Prostate gland (tissue), 2 donors: ENCODE measurements at regions not wholly inside any gene's neighbourhood (a gene's known extent, or its start where the extent isn't known, plus 50 kb on each side); places are given as distances from the start of the nearest gene placed in this dataset.

Experiments
- DNase-seq: peaks from one replicate; pipeline ENCODE4 v3.0.0-alpha.2; 2019; ENCODE audit warnings: low spot score
- H3K27ac ChIP-seq, 2 donors: fragments of 200-600 bp; sonication (generic); 2 replicates each; pipeline ENCODE4 v1.5.1; 2017 to 2019
- H3K27me3 ChIP-seq: fragments of 200-600 bp; sonication (generic); replicated peaks from 2 replicates; pipeline ENCODE4 v1.5.1; 2019; ENCODE audit not compliant: insufficient read depth
- H3K36me3 ChIP-seq, 2 donors: fragments of 200-600 bp; sonication (generic); 1 replicate in 1 of 2; 2 replicates in 1 of 2; pipeline versions ENCODE4 v1.5.1 to v1.8.1; 2017 to 2019
- H3K4me1 ChIP-seq: fragments of 200-600 bp; sonication (generic); replicated peaks from 2 replicates; pipeline ENCODE4 v1.5.1; 2019
- H3K4me3 ChIP-seq, 2 donors: fragments of 200-600 bp; sonication (generic); 2 replicates each; pipeline ENCODE4 v1.5.1; 2017 to 2019
- H3K9me3 ChIP-seq: fragments of 200-600 bp; sonication (generic); 2 replicates; pipeline ENCODE4 v1.5.1; 2017
- POLR2A ChIP-seq: fragments of 450-650 bp; IDR thresholded peaks from one replicate; pipeline ENCODE4 v1.6.1; 2016; ENCODE audit warnings: antibody characterized with exemption, mild to moderate bottlenecking
- POLR2AphosphoS5 ChIP-seq: sonication (generic); formaldehyde crosslinking; IDR thresholded peaks from one replicate; pipeline ENCODE4 v1.6.1; 2017; ENCODE audit warnings: antibody characterized with exemption
- WGBS: methylation state at CpG from one replicate; pipeline ENCODE4 v1.1.5; 2018; 5-methylcytosine and 5-hydroxymethylcytosine counted together
- intact Hi-C: fragments of 100-400 bp; cut with DNase I; formaldehyde crosslinking; loops from one replicate; pipeline ENCODE4 v1.14.2; 2022
- TF ChIP-seq, protein P1 (sequence below), 4 experiments: fragments of 200-600 bp in 2 of 4; fragments of 450-650 bp in 2 of 4; sonication (generic) in 2 of 4; IDR thresholded peaks; 1 replicate in 3 of 4; 2 replicates in 1 of 4; pipeline ENCODE4 v1.5.1; 2016 to 2019; ENCODE audit warnings: antibody characterized with exemption in 4 of 4, mild to moderate bottlenecking in 2 of 4, moderate library complexity in 2 of 4

DNA sequence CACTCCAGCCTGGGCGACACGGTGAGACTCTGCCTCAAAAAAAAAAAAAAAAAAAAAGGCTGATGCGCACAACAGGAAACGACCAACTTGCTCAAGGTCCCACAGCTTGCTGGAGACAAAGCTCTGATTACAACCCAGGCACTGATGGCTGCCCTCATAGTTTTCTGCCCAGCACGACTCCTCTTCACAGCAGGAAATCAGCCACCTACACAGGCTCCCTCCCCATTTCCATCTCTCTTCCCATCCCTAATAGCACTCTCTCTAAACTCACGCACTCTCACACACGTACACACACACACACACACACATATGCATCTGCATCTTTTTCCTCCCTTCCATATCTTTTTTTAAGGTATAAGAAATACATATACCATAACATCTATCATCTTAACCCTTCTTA is 153.5 kb upstream of the SOD1 start:
- no peaks in the 10 kb centered on the region for H3K36me3 ChIP-seq
- no peak for DNase-seq
- no peaks in the 10 kb centered on the region for H3K4me1 ChIP-seq
- H3K27me3 ChIP-seq: no peaks in the 10 kb centered on the region
- WGBS: 88% methylated on average over 7 of the region's 7 CpGs
- H3K27ac ChIP-seq: no peak overlapping the region
- no peaks in the 10 kb centered on the region for H3K9me3 ChIP-seq
- intact Hi-C loops: no loop called here
- no peak overlapping the region for H3K4me3 ChIP-seq
- no peak for TF ChIP-seq POLR2A

DNA sequence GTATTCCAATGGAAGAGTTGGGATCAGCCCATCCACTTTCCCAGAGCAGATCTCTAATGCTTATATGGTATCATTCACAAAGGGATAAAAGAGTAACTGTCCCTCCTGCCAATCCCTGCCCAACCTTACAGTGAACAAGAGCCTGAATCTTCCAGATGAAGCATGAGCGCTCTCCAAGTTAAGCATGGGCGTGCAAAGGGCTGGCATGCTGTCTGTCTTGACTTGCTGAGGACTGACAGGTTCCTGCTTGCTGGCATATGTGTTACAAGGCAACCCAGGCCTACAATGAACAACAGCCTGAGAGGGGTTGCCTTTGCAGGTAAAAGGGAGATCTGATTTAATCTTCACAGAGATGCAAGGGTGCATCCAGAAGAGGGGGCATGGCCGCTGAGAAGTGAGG is 155.6 kb upstream of the SOD1 start:
- Histone ChIP-seq H3K9me3 (no peaks in the 10 kb centered on the region), H3K36me3 (no peaks in the 10 kb centered on the region), H3K4me3 (no peak overlapping the region), H3K27me3 (no peaks in the 10 kb centered on the region), H3K27ac (no peak overlapping the region), H3K4me1 (no peaks in the 10 kb centered on the region)
- TF ChIP-seq POLR2AphosphoS5 (no peak), POLR2A (no peak)
- TF ChIP-seq, protein P1, sequence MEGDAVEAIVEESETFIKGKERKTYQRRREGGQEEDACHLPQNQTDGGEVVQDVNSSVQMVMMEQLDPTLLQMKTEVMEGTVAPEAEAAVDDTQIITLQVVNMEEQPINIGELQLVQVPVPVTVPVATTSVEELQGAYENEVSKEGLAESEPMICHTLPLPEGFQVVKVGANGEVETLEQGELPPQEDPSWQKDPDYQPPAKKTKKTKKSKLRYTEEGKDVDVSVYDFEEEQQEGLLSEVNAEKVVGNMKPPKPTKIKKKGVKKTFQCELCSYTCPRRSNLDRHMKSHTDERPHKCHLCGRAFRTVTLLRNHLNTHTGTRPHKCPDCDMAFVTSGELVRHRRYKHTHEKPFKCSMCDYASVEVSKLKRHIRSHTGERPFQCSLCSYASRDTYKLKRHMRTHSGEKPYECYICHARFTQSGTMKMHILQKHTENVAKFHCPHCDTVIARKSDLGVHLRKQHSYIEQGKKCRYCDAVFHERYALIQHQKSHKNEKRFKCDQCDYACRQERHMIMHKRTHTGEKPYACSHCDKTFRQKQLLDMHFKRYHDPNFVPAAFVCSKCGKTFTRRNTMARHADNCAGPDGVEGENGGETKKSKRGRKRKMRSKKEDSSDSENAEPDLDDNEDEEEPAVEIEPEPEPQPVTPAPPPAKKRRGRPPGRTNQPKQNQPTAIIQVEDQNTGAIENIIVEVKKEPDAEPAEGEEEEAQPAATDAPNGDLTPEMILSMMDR (IDR thresholded peaks at IDR 0.05): no peak
- WGBS: 61% methylated on average over 3 of the region's 3 CpGs
- intact Hi-C loops: no loop called here
- DNase-seq: peak; percentile 33

DNA sequence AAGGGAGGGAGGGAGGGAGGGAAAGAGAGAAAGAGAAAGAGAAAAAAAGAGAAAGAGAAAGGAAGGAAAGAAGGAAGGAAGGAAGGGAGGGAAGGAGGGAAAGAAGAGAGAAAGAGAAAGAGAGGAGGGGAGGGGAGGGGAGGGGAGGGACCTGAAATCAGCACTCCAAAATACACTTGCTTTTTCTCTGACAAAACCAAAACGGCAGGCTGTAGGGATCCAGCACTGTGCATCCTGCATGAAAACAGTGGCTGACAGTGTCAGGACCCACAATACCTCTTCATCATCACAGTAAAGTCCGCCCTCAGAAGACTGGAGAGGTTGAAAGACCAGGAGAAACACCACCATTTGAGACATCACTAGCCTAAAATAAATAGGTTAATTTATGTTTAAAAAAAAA is 156.0 kb upstream of the SOD1 start:
- Histone ChIP-seq H3K9me3 (no peaks in the 10 kb centered on the region), H3K4me1 (no peaks in the 10 kb centered on the region), H3K4me3 (no peak overlapping the region), H3K36me3 (no peaks in the 10 kb centered on the region), H3K27me3 (no peaks in the 10 kb centered on the region), H3K27ac (no peak overlapping the region)
- WGBS: 71% methylated on average over 2 of the region's 2 CpGs
- no peak for TF ChIP-seq POLR2A
- no peak for TF ChIP-seq POLR2AphosphoS5
- TF ChIP-seq, protein P1 (IDR thresholded peaks at IDR 0.05): no peak
- intact Hi-C loops: no loop called here
- no peak for DNase-seq

DNA sequence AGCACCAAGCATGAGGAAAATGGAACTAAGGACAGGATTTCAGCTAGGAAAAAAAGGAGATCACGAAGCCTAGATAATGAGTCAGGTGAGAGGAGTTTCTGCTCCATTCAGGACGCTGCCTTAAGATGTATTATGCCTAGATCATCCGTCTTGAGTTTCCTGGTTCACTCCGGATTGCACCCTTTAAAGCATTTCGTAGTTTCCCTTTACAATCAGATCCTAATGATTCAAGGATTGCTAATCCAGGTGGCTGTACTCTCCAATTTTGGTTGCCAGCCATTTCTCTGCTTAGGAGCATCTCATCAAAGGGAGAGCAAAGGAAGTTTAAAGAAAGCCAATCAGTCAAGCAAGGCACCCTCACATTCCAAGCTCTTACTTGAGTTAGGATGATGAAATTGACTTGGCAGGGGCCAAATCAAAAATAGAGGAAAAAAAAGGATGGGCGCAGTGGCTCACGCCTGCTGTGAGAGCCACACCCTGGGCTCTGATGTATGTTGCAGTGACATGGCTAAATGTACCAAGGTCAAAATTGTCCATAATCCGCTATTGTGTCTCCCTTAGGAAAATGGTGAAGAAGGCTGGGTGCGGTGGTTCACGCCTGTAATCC is 156.9 kb upstream of the SOD1 start:
- intact Hi-C loops: no loop called here
- Histone ChIP-seq H3K9me3 (no peaks in the 10 kb centered on the region), H3K4me3 (no peak overlapping the region), H3K27me3 (no peaks in the 10 kb centered on the region), H3K36me3 (no peaks in the 10 kb centered on the region), H3K27ac (no peak overlapping the region), H3K4me1 (no peaks in the 10 kb centered on the region)
- 83% methylated on average over 10 of the region's 10 CpGs for WGBS
- no peak for DNase-seq
- TF ChIP-seq, protein P1 (IDR thresholded peaks at IDR 0.05): no peak
- TF ChIP-seq POLR2A (no peak), POLR2AphosphoS5 (no peak)

DNA sequence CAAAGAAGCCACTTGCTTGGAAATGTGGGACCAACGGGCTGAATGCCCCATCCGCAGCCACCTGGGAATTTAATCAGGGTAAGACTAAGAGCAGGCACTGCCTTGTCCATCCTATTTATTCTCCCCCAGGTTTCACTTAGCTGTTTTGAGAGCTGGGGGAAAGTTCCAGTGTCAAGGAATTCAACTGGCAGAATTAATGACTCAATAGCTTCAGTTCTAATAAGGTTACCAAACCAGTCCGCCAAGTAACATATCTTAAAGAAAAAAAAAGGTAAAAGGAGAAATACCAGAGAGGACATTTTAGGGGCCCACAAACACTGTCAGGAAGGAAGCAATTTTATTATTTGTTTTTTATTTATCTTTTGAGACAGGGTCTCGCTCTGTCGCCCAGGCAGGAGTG is 157.6 kb upstream of the SOD1 start:
- Histone ChIP-seq H3K36me3 (no peaks in the 10 kb centered on the region), H3K4me1 (no peaks in the 10 kb centered on the region), H3K9me3 (no peaks in the 10 kb centered on the region), H3K27me3 (no peaks in the 10 kb centered on the region), H3K4me3 (no peak overlapping the region), H3K27ac (no peak overlapping the region)
- no peak for TF ChIP-seq POLR2A
- no peak for TF ChIP-seq POLR2AphosphoS5
- TF ChIP-seq, protein P1 (IDR thresholded peaks at IDR 0.05): no peak
- intact Hi-C loops: no loop called here
- WGBS: 66% methylated on average over 5 of the region's 5 CpGs
- DNase-seq: no peak
